ENCODE measurements at regions not wholly inside any gene's neighbourhood (a gene's known extent, or its start where the extent isn't known, plus 50 kb on each side); places are given as distances from the start of the nearest gene placed in this dataset.

- no peaks in the 10 kb centered on the region for H3K9me3 ChIP-seq (ENCODE audit: control insufficient read depth, low read length)
- H2AFZ ChIP-seq: no peak overlapping the region
- no peaks in the 10 kb centered on the region for H3K79me2 ChIP-seq
- no peaks in the 10 kb centered on the region for H3K27me3 ChIP-seq (ENCODE audit: control insufficient read depth, insufficient read depth, low read length)
- no peak for TF ChIP-seq CTCF (IDR thresholded peaks at IDR 0.05)
- no peak overlapping the region for H3K27ac ChIP-seq
- no peaks in the 10 kb centered on the region for H3K4me1 ChIP-seq
- no peak overlapping the region for H3K4me2 ChIP-seq (ENCODE audit: low read length)
- no peaks in the 10 kb centered on the region for H3K36me3 ChIP-seq (ENCODE audit: control insufficient read depth, insufficient read depth, low read length)
- no peak overlapping the region for H3K4me3 ChIP-seq (ENCODE audit: low read depth, low read length)
- no peak overlapping the region for H3K9ac ChIP-seq
Measured at GRCh38 chr4:4602468-4602867, 60.6 kb upstream of the STX18 start.

- Histone ChIP-seq H2AFZ (no peak overlapping the region), H3K27ac (no peak overlapping the region), H3K9ac (no peak overlapping the region), H3K9me3 (ENCODE audit: control insufficient read depth, low read length) (no peaks in the 10 kb centered on the region), H3K27me3 (ENCODE audit: control insufficient read depth, insufficient read depth, low read length) (no peaks in the 10 kb centered on the region), H3K36me3 (ENCODE audit: control insufficient read depth, insufficient read depth, low read length) (no peaks in the 10 kb centered on the region), H3K79me2 (no peaks in the 10 kb centered on the region), H3K4me3 (ENCODE audit: low read depth, low read length) (no peak overlapping the region), H3K4me1 (no peaks in the 10 kb centered on the region), H3K4me2 (ENCODE audit: low read length) (no peak overlapping the region)
- no peak for TF ChIP-seq CTCF (IDR thresholded peaks at IDR 0.05)
Measured at GRCh38 chr4:4601803-4602369, 60.0 kb upstream of the STX18 start.

- H3K4me1 ChIP-seq: no peaks in the 10 kb centered on the region
- no peaks in the 10 kb centered on the region for H3K27me3 ChIP-seq (ENCODE audit: control insufficient read depth, insufficient read depth, low read length)
- no peak overlapping the region for H3K4me3 ChIP-seq (ENCODE audit: low read depth, low read length)
- no peak overlapping the region for H3K4me2 ChIP-seq (ENCODE audit: low read length)
- no peak overlapping the region for H3K9ac ChIP-seq
- no peak overlapping the region for H2AFZ ChIP-seq
- no peaks in the 10 kb centered on the region for H3K9me3 ChIP-seq (ENCODE audit: control insufficient read depth, low read length)
- TF ChIP-seq CTCF (IDR thresholded peaks at IDR 0.05): no peak
- no peaks in the 10 kb centered on the region for H3K79me2 ChIP-seq
- no peak overlapping the region for H3K27ac ChIP-seq
- no peaks in the 10 kb centered on the region for H3K36me3 ChIP-seq (ENCODE audit: control insufficient read depth, insufficient read depth, low read length)
Measured at GRCh38 chr4:4599481-4600275, 57.8 kb upstream of the STX18 start.

GRCh38 chr4:4598851-4599411 is 57.1 kb upstream of the STX18 start:
- H3K27me3 ChIP-seq (ENCODE audit: control insufficient read depth, insufficient read depth, low read length): no peaks in the 10 kb centered on the region
- H3K4me1 ChIP-seq: no peaks in the 10 kb centered on the region
- no peak overlapping the region for H3K27ac ChIP-seq
- H3K4me3 ChIP-seq (ENCODE audit: low read depth, low read length): no peak overlapping the region
- no peak for TF ChIP-seq CTCF (IDR thresholded peaks at IDR 0.05)
- no peak overlapping the region for H3K9ac ChIP-seq
- H3K4me2 ChIP-seq (ENCODE audit: low read length): no peak overlapping the region
- no peak overlapping the region for H2AFZ ChIP-seq
- no peaks in the 10 kb centered on the region for H3K36me3 ChIP-seq (ENCODE audit: control insufficient read depth, insufficient read depth, low read length)
- no peaks in the 10 kb centered on the region for H3K79me2 ChIP-seq
- H3K9me3 ChIP-seq (ENCODE audit: control insufficient read depth, low read length): no peaks in the 10 kb centered on the region
